B cell (primary cell): ENCODE measurements at regions not wholly inside any gene's neighbourhood (a gene's known extent, or its start where the extent isn't known, plus 50 kb on each side); places are given as distances from the start of the nearest gene placed in this dataset.

Source experiments
- ATAC-seq: fragments of 200-7000 bp; cut with Tn5 transposase; one replicate; pipeline ENCODE4 v1.10.0; 2021; ENCODE audit warnings: low read depth, mild to moderate bottlenecking, moderate number of reproducible peaks, moderate library complexity
- CTCF ChIA-PET: fragments of 350-600 bp; sonication (Branson Sonifier 250); formaldehyde crosslinking; loops from one replicate; lab custom pipeline; 2021; ENCODE audit warnings: antibody characterized with exemption, inconsistent platforms; lab: Charles Lee
- POLR2A ChIA-PET: fragments of 350-600 bp; sonication (Branson Sonifier 250); formaldehyde crosslinking; loops from one replicate; lab custom pipeline; 2021; ENCODE audit warnings: antibody characterized with exemption; lab: Charles Lee
- DNase-seq: peaks from one replicate; pipeline ENCODE4 v3.0.0; 2013
- H2AFZ ChIP-seq: 2 replicates; pipeline ENCODE4 v1.6.1; 2012; ENCODE audit warnings: mild to moderate bottlenecking, low read depth, low read length; ENCODE audit not compliant: insufficient read depth, poor library complexity, severe bottlenecking
- H3K27ac ChIP-seq, 2 donors: 1 replicate in 1 of 2; 2 replicates in 1 of 2; pipeline ENCODE4 v1.5.1; 2012 to 2013; ENCODE audit warnings: low read length in 2 of 2, mild to moderate bottlenecking in 2 of 2, moderate library complexity in 1 of 2
- H3K27me3 ChIP-seq, 4 experiments: fragments of 200-600 bp in 1 of 4; sonication (generic) in 1 of 4; replicated peaks in 1 of 4; 1 replicate in 2 of 4; 2 replicates in 2 of 4; pipeline versions ENCODE4 v1.6.1 to v1.7.0; 2013 to 2016; ENCODE audit warnings: low read length in 3 of 4, mild to moderate bottlenecking in 2 of 4, mixed read lengths in 1 of 4, moderate library complexity in 1 of 4; ENCODE audit not compliant: insufficient read depth in 4 of 4, control insufficient read depth in 3 of 4; ENCODE audit errors: control extremely low read depth in 1 of 4
- H3K36me3 ChIP-seq, 2 experiments: replicated peaks in 1 of 2; 1 replicate in 1 of 2; 2 replicates in 1 of 2; pipeline versions ENCODE4 v1.6.1 to v1.7.1; 2013; ENCODE audit warnings: low read length in 1 of 2; ENCODE audit not compliant: insufficient read depth in 2 of 2, control insufficient read depth in 1 of 2; ENCODE audit errors: control extremely low read depth in 1 of 2, extremely low read depth in 1 of 2
- H3K4me1 ChIP-seq, 2 donors: fragments of 200-600 bp in 1 of 2; sonication (generic) in 1 of 2; 1 replicate in 1 of 2; 2 replicates in 1 of 2; pipeline versions ENCODE4 v1.5.1 to v1.6.1; 2013 to 2017; ENCODE audit warnings: low read length in 2 of 2; ENCODE audit not compliant: control insufficient read depth in 2 of 2, insufficient read depth in 2 of 2
- H3K4me2 ChIP-seq: replicated peaks from 2 replicates; pipeline ENCODE3; 2012; ENCODE audit warnings: mild to moderate bottlenecking, low read depth, low read length; ENCODE audit not compliant: poor library complexity, severe bottlenecking
- H3K4me3 ChIP-seq, 5 experiments: fragments of 200-600 bp in 1 of 5; sonication (generic) in 1 of 5; 1 replicate in 3 of 5; 2 replicates in 2 of 5; pipeline versions ENCODE4 v1.5.1 to v1.7.0; 2011 to 2016; ENCODE audit warnings: low read length in 4 of 5, mild to moderate bottlenecking in 4 of 5, low read depth in 2 of 5, control low read depth in 1 of 5, moderate library complexity in 1 of 5; ENCODE audit not compliant: insufficient read depth in 1 of 5; ENCODE audit errors: control extremely low read depth in 1 of 5, extremely low read depth in 1 of 5
- H3K79me2 ChIP-seq: fragments of 200-600 bp; sonication (generic); one replicate; pipeline ENCODE4 v1.6.0; 2016; ENCODE audit warnings: low read length; ENCODE audit not compliant: control insufficient read depth, insufficient read depth
- H3K9ac ChIP-seq: fragments of 200-600 bp; sonication (generic); 2 replicates; pipeline ENCODE4 v1.6.1; 2017; ENCODE audit warnings: mild to moderate bottlenecking, low read length, moderate library complexity
- H3K9me3 ChIP-seq, 3 donors: one replicate each; pipeline versions ENCODE4 v1.6.1 to v1.7.1; 2013; ENCODE audit warnings: low read length in 2 of 3; ENCODE audit not compliant: control insufficient read depth in 2 of 3, insufficient read depth in 1 of 3; ENCODE audit errors: control extremely low read depth in 1 of 3
- H4K20me1 ChIP-seq: 2 replicates; pipeline ENCODE4 v1.6.0; 2012; ENCODE audit warnings: mild to moderate bottlenecking, low read length; ENCODE audit not compliant: insufficient read depth, control insufficient read depth, poor library complexity, severe bottlenecking
- H3K27ac Mint-ChIP-seq: one replicate; pipeline ENCODE4 v1.8.0; 2021; ENCODE audit warnings: mixed read lengths
- H3K27me3 Mint-ChIP-seq: one replicate; pipeline ENCODE4 v1.8.0; 2021; ENCODE audit warnings: mixed read lengths
- H3K4me1 Mint-ChIP-seq: one replicate; pipeline ENCODE4 v1.8.0; 2021; ENCODE audit warnings: mixed read lengths
- H3K4me3 Mint-ChIP-seq: one replicate; pipeline ENCODE4 v1.8.0; 2021; ENCODE audit warnings: mixed read lengths
- H3K9me3 Mint-ChIP-seq: one replicate; pipeline ENCODE4 v1.8.0; 2022; ENCODE audit warnings: mixed read lengths; ENCODE audit not compliant: insufficient read depth
- EZH2 ChIP-seq: IDR thresholded peaks from 2 replicates; pipeline ENCODE4 v1.6.1; 2012; ENCODE audit warnings: borderline replicate concordance, low read depth, mild to moderate bottlenecking, moderate library complexity, low read length; ENCODE audit not compliant: insufficient read depth, poor library complexity, severe bottlenecking
- WGBS: methylation state at CpG from one replicate; pipeline ENCODE4 v1.1.5; 2013; ENCODE audit warnings: missing lambda C conversion rate; ENCODE audit not compliant: insufficient coverage; 5-methylcytosine and 5-hydroxymethylcytosine counted together
- intact Hi-C: fragments of 100-400 bp; cut with micrococcal nuclease; formaldehyde crosslinking; loops from one replicate; pipeline ENCODE4 v1.10.0; 2022
- TF ChIP-seq, protein P1 (sequence below): fragments of 200-600 bp; IDR thresholded peaks from one replicate; pipeline ENCODE4 v1.8.0; 2022; ENCODE audit warnings: antibody characterized with exemption, mild to moderate bottlenecking

DNA sequence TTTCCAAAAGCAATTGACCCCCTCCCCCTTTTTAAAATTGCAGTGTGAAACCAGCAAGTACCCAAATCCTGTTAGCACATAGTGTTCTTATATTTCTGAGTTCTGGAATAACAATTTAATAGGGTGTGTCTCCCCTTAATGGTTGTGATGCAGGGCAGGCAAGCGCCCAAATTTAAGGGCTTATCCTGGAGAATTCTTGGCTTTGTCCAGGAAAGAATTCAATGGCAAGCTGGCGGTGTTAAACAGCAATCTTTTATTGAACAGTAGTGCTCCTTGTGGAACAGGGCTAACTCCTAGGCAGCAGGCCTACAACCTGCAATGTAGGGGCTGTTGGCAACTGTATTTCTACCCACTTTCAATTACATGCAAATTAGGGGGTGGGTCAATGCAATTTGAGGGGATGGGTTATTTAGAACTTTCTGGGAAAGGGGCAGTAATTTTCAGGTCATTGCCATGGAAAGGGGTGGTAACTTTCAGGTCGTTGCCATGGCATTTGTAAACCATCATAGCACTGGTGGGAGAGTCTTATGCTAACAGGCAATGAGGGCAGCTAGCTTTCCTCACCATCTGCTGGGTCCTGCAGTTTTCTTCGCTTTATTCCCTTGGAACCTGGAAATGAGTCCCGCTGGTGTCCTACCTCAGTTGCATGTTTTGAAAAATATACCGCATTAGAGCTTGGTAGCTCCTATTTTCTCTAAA, 149.0 kb upstream of the KCTD1 start:
- no peak overlapping the region for H3K4me3 Mint-ChIP-seq
- no peak for DNase-seq
- H3K4me1 Mint-ChIP-seq: no peaks in the 10 kb centered on the region
- no peak overlapping the region for H3K9ac ChIP-seq
- H3K9me3 ChIP-seq: peaks cover 0 to 4% (median 0%) of the 10 kb centered on the region in 3 donors
- no peaks in the 10 kb centered on the region for H3K9me3 Mint-ChIP-seq
- H3K79me2 ChIP-seq: no peaks in the 10 kb centered on the region
- H3K27me3 ChIP-seq: no peaks in the 10 kb centered on the region
- H4K20me1 ChIP-seq: no peaks in the 10 kb centered on the region
- no peak overlapping the region for H2AFZ ChIP-seq
- 82% methylated on average over 6 of the region's 6 CpGs for WGBS
- CTCF ChIA-PET: no interaction called here
- POLR2A ChIA-PET: no interaction called here
- no peak for ATAC-seq
- TF ChIP-seq EZH2: no peak
- TF ChIP-seq, protein P1, sequence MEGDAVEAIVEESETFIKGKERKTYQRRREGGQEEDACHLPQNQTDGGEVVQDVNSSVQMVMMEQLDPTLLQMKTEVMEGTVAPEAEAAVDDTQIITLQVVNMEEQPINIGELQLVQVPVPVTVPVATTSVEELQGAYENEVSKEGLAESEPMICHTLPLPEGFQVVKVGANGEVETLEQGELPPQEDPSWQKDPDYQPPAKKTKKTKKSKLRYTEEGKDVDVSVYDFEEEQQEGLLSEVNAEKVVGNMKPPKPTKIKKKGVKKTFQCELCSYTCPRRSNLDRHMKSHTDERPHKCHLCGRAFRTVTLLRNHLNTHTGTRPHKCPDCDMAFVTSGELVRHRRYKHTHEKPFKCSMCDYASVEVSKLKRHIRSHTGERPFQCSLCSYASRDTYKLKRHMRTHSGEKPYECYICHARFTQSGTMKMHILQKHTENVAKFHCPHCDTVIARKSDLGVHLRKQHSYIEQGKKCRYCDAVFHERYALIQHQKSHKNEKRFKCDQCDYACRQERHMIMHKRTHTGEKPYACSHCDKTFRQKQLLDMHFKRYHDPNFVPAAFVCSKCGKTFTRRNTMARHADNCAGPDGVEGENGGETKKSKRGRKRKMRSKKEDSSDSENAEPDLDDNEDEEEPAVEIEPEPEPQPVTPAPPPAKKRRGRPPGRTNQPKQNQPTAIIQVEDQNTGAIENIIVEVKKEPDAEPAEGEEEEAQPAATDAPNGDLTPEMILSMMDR: no peak
- H3K27ac ChIP-seq: no peak overlapping the region
- intact Hi-C loops: no loop called here
- no peak overlapping the region for H3K4me2 ChIP-seq
- H3K4me3 ChIP-seq: no peak overlapping the region
- H3K27ac Mint-ChIP-seq: no peak overlapping the region
- H3K27me3 Mint-ChIP-seq: peaks cover 4% of the 10 kb centered on the region
- no peaks in the 10 kb centered on the region for H3K36me3 ChIP-seq
- H3K4me1 ChIP-seq: no peaks in the 10 kb centered on the region

DNA sequence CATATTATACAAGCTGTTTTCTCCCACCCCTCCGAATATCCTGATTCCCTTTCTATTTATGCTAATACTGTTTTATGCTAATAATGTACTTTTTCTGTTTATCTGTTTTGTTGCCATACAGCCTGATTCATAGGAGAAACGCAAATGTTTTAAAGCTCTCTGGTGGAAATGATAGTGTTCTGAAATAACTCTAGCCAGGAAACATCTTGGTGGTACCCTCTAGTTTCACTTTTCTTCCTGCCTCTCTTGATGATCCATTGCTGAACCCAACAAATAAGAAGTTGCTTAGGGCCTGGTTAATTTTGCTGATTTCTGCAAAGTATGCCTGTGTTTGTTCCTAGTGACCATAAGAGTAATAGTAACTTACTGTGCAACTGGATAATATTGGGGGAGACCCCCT, 148.4 kb upstream of the KCTD1 start:
- WGBS: no CpG with 5 or more reads among the region's 2 CpGs
- Mint-ChIP-seq H3K4me1 (no peaks in the 10 kb centered on the region), H3K4me3 (no peak overlapping the region), H3K9me3 (peaks cover 3% of the 10 kb centered on the region), H3K27me3 (peaks cover 4% of the 10 kb centered on the region), H3K27ac (no peak overlapping the region)
- Histone ChIP-seq H2AFZ (no peak overlapping the region), H3K4me1 (no peaks in the 10 kb centered on the region), H3K4me2 (no peak overlapping the region), H3K27ac (no peak overlapping the region), H3K9me3 (peaks cover 0 to 4% (median 0%) of the 10 kb centered on the region in 3 donors), H3K27me3 (no peaks in the 10 kb centered on the region), H3K4me3 (no peak overlapping the region), H3K36me3 (no peaks in the 10 kb centered on the region), H3K79me2 (no peaks in the 10 kb centered on the region), H3K9ac (no peak overlapping the region), H4K20me1 (no peaks in the 10 kb centered on the region)
- TF ChIP-seq EZH2: no peak
- TF ChIP-seq, protein P1: no peak
- ATAC-seq: no peak
- intact Hi-C loops: no loop called here
- POLR2A ChIA-PET: no interaction called here
- CTCF ChIA-PET: no interaction called here
- no peak for DNase-seq
